A673 (cell line): ENCODE measurements at regions not wholly inside any gene's neighbourhood (a gene's known extent, or its start where the extent isn't known, plus 50 kb on each side); places are given as distances from the start of the nearest gene placed in this dataset.
"Not testable (repeated sequence)": the region's sequence is repeated elsewhere in the genome, so short reads cannot be mapped to it uniquely, and the experiment has no call there.

Experiments used
- CTCF ChIP-seq: fragments of 300-800, 200-600 bp; sonication (generic); conservative IDR thresholded peaks from 2 replicates; pipeline ENCODE4 v1.5.1; 2017; ENCODE audit warnings: low read depth, mild to moderate bottlenecking, antibody characterized with exemption, low read length, moderate library complexity, mixed read lengths
- EZH2 ChIP-seq: fragments of 200-600 bp; sonication (generic); IDR thresholded peaks from 2 replicates; pipeline ENCODE4 v1.6.1; 2017; ENCODE audit warnings: borderline replicate concordance, low read depth, mild to moderate bottlenecking, mixed read lengths, antibody characterized with exemption, low read length; ENCODE audit not compliant: poor library complexity, severe bottlenecking

GRCh38 chr2:89945004-89945616 is 1253.6 kb downstream of the RPIA start:
- not testable (repeated sequence) for TF ChIP-seq CTCF, EZH2
